ENCODE measurements at regions not wholly inside any gene's neighbourhood (a gene's known extent, or its start where the extent isn't known, plus 50 kb on each side); places are given as distances from the start of the nearest gene placed in this dataset.

GRCh38 chr2:67581751-67582150, 184.6 kb downstream of the ETAA1 start:
- TF ChIP-seq, protein P1, sequence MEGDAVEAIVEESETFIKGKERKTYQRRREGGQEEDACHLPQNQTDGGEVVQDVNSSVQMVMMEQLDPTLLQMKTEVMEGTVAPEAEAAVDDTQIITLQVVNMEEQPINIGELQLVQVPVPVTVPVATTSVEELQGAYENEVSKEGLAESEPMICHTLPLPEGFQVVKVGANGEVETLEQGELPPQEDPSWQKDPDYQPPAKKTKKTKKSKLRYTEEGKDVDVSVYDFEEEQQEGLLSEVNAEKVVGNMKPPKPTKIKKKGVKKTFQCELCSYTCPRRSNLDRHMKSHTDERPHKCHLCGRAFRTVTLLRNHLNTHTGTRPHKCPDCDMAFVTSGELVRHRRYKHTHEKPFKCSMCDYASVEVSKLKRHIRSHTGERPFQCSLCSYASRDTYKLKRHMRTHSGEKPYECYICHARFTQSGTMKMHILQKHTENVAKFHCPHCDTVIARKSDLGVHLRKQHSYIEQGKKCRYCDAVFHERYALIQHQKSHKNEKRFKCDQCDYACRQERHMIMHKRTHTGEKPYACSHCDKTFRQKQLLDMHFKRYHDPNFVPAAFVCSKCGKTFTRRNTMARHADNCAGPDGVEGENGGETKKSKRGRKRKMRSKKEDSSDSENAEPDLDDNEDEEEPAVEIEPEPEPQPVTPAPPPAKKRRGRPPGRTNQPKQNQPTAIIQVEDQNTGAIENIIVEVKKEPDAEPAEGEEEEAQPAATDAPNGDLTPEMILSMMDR (IDR thresholded peaks at IDR 0.05) = peak in 1 of 6 experiments; percentile 3
- TF ChIP-seq POLR2A (IDR thresholded peaks at IDR 0.05) = no peak

All from adrenal gland (tissue), 5 donors.